Activated naive CD8-positive, alpha-beta T cell treated with anti-CD3 and anti-CD28 coated beads for 36 hours (primary cell): ENCODE measurements at regions not wholly inside any gene's neighbourhood (a gene's known extent, or its start where the extent isn't known, plus 50 kb on each side); places are given as distances from the start of the nearest gene placed in this dataset.

Source experiments
- DNase-seq: peaks from one replicate; pipeline ENCODE4 v3.0.0; 2021
- H3K27ac Mint-ChIP-seq: one replicate; pipeline ENCODE4 v1.8.0; 2022; ENCODE audit warnings: mild to moderate bottlenecking, moderate library complexity, mixed read lengths
- H3K27me3 Mint-ChIP-seq: one replicate; pipeline ENCODE4 v1.8.0; 2022; ENCODE audit warnings: mild to moderate bottlenecking, mixed read lengths
- H3K36me3 Mint-ChIP-seq: one replicate; pipeline ENCODE4 v1.8.0; 2021; ENCODE audit warnings: mild to moderate bottlenecking, mixed read lengths
- H3K4me1 Mint-ChIP-seq: one replicate; pipeline ENCODE4 v1.8.0; 2021; ENCODE audit warnings: mixed read lengths
- H3K4me3 Mint-ChIP-seq: one replicate; pipeline ENCODE4 v1.8.0; 2022; ENCODE audit warnings: mild to moderate bottlenecking, moderate library complexity, mixed read lengths
- H3K9me3 Mint-ChIP-seq: one replicate; pipeline ENCODE4 v1.8.0; 2022; ENCODE audit warnings: mixed read lengths

- Mint-ChIP-seq H3K27ac (no peak overlapping the region), H3K36me3 (no peaks in the 10 kb centered on the region), H3K27me3 (peaks cover 3% of the 10 kb centered on the region), H3K4me3 (no peak overlapping the region), H3K4me1 (no peaks in the 10 kb centered on the region), H3K9me3 (no peaks in the 10 kb centered on the region)
- no peak for DNase-seq
These were observed 120.5 kb upstream of the THRB start for GRCh38 chr3:24615177-24615576.

- DNase-seq, result no peak
These were observed 121.6 kb upstream of the THRB start for GRCh38 chr3:24616110-24616829.

DNA sequence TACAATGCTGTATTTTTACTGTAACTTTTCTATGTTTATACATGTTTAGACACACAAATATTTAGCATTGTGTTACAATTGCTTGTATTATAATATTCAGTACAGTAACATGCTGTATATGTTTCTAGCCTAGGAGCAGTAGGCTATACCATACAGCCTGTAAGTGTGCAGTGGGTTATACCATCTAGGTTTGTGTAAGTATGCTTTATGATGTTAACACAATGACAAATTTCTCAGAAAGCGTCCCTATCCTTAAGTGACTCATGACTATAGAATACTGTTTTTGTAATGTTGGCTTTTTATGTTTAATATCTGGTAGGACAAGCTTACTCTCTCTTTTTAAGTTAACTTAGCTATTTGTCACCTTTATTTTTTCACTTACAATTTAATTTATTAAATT lies 127.5 kb upstream of the THRB start:
- Mint-ChIP-seq H3K36me3 (no peaks in the 10 kb centered on the region), H3K9me3 (no peaks in the 10 kb centered on the region)

More at GRCh38 chr3:24616110-24616829, 121.6 kb upstream of the THRB start:
- Mint-ChIP-seq H3K27ac (no peak overlapping the region), H3K27me3 (no peaks in the 10 kb centered on the region), H3K4me3 (no peak overlapping the region), H3K4me1 (no peaks in the 10 kb centered on the region), H3K36me3 (no peaks in the 10 kb centered on the region), H3K9me3 (no peaks in the 10 kb centered on the region)

DNA sequence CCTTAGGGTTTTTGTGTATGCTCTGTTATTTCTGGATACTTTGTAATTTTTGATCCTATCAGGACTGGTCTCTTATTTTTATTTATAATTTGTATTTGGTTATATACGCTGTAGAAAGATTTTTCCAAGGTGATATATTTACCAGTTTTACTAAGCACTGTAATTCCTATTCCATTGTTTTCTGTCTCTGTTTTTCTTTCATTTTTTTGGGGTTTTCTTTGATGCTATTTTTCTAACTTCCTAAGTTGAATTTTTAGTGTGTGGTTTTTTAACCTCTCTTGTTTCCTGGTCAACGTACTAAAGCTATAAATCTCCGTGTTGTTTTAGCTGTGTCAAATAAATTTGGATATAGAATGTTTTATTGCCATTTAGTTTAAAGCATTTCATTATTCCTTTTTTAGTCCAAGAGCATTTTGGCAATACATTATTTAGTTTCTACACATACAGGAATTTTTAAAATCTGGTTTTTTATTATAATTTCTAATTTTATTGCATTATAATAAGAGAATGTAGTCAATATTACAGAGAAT lies 128.1 kb upstream of the THRB start:
- H3K36me3 Mint-ChIP-seq, result no peaks in the 10 kb centered on the region
- H3K4me1 Mint-ChIP-seq, result no peaks in the 10 kb centered on the region
- no peaks in the 10 kb centered on the region for H3K9me3 Mint-ChIP-seq
- H3K27me3 Mint-ChIP-seq, result no peaks in the 10 kb centered on the region
- DNase-seq, result no peak
- H3K27ac Mint-ChIP-seq, result no peak overlapping the region
- no peak overlapping the region for H3K4me3 Mint-ChIP-seq

More for the DNA sequence above, 127.5 kb upstream of the THRB start:
- H3K4me3 Mint-ChIP-seq, result no peak overlapping the region
- no peak overlapping the region for H3K27ac Mint-ChIP-seq
- H3K4me1 Mint-ChIP-seq, result no peaks in the 10 kb centered on the region
- no peaks in the 10 kb centered on the region for H3K27me3 Mint-ChIP-seq
- no peak for DNase-seq

GRCh38 chr3:24623657-24624056 lies 129.0 kb upstream of the THRB start:
- Mint-ChIP-seq H3K27ac (no peak overlapping the region), H3K4me1 (no peaks in the 10 kb centered on the region), H3K9me3 (no peaks in the 10 kb centered on the region), H3K4me3 (no peak overlapping the region), H3K36me3 (no peaks in the 10 kb centered on the region), H3K27me3 (no peaks in the 10 kb centered on the region)
- no peak for DNase-seq

GRCh38 chr3:24624938-24625681 lies 130.5 kb upstream of the THRB start:
- no peak for DNase-seq
- Mint-ChIP-seq H3K4me3 (no peak overlapping the region), H3K36me3 (no peaks in the 10 kb centered on the region)

GRCh38 chr3:24628523-24629258 lies 134.0 kb upstream of the THRB start:
- Mint-ChIP-seq H3K4me3 (no peak overlapping the region), H3K9me3 (no peaks in the 10 kb centered on the region), H3K4me1 (no peaks in the 10 kb centered on the region), H3K27me3 (no peaks in the 10 kb centered on the region), H3K27ac (no peak overlapping the region), H3K36me3 (no peaks in the 10 kb centered on the region)
- no peak for DNase-seq

More at GRCh38 chr3:24624938-24625681, 130.5 kb upstream of the THRB start:
- Mint-ChIP-seq H3K4me1 (no peaks in the 10 kb centered on the region), H3K27ac (no peak overlapping the region), H3K9me3 (no peaks in the 10 kb centered on the region), H3K27me3 (no peaks in the 10 kb centered on the region)

GRCh38 chr3:24631481-24631880 lies 136.8 kb upstream of the THRB start:
- no peak for DNase-seq
- no peak overlapping the region for H3K27ac Mint-ChIP-seq
- no peaks in the 10 kb centered on the region for H3K4me1 Mint-ChIP-seq
- no peak overlapping the region for H3K4me3 Mint-ChIP-seq
- no peaks in the 10 kb centered on the region for H3K36me3 Mint-ChIP-seq
- H3K9me3 Mint-ChIP-seq, result peaks cover 3% of the 10 kb centered on the region
- no peaks in the 10 kb centered on the region for H3K27me3 Mint-ChIP-seq

DNA sequence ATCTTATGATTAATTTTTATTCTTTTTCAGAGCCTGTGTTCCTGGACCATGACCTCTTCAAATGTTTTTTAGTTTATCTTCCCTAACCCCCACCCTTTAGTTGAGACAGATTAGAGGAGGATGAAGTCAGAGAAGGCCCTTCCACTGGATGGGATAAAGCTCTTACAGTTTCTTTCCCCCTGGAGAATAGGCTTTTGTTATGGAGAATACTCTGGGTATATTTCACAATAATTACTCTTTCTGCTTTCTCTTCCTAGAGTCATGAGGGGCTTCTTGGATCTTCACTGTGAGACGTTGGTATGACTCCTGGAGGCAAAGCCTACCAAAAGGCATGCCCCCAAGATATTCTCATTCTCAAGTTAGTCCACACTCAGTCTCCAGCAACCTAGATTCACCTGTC lies 144.4 kb upstream of the THRB start:
- Mint-ChIP-seq H3K4me1 (no peaks in the 10 kb centered on the region), H3K27me3 (no peaks in the 10 kb centered on the region), H3K27ac (no peak overlapping the region), H3K36me3 (no peaks in the 10 kb centered on the region), H3K4me3 (no peak overlapping the region), H3K9me3 (peaks cover 5% of the 10 kb centered on the region)
- DNase-seq, result no peak

DNA sequence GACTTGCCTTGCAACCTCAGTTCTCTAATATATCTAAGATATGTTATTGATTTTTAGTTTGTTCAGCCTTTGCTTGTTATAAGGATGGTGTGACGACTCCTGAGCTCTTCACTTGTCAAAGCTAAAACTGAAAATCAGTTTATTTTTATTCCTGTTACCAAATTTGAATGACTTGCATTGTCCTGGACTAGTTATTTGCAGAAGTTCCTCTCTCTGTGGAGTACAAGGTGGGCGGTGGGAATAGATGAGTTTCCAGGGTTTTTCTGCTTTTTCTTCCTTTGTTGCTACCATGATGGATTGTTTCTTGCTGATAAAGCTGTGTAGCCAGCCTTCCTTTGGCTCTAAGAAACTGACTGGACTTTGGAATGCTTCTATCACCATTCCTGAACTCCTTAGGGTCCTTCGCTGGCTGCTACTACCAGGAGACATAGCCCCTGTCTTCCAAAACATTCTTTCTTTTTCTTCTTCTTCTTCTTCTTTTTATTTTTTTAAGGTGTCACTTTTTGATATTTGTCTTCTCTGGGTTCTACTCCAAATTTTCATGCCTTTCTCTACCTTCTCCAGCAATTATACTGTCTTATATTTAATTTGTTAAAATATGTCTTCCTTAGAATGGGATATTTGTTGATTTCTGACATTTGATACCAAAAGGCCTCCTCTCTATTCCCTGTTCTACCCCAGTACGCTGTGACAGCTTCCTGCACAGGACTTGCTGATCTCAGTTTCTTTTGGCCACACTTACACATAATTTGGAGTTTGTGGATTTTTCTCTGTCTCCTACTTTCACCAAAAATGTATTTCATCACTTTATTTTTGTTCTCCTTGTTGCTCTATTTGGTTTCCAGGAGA lies 145.1 kb upstream of the THRB start:
- Mint-ChIP-seq H3K27me3 (no peaks in the 10 kb centered on the region), H3K36me3 (no peaks in the 10 kb centered on the region), H3K4me3 (no peak overlapping the region), H3K4me1 (no peaks in the 10 kb centered on the region), H3K9me3 (peaks cover 5% of the 10 kb centered on the region), H3K27ac (no peak overlapping the region)
- DNase-seq, result no peak

GRCh38 chr3:24640330-24640877 lies 145.8 kb upstream of the THRB start:
- Mint-ChIP-seq H3K27ac (no peak overlapping the region), H3K4me1 (no peaks in the 10 kb centered on the region)

GRCh38 chr3:24641628-24642027 lies 147.0 kb upstream of the THRB start:
- Mint-ChIP-seq H3K27me3 (no peaks in the 10 kb centered on the region), H3K27ac (no peak overlapping the region), H3K9me3 (peaks cover 3% of the 10 kb centered on the region), H3K36me3 (no peaks in the 10 kb centered on the region), H3K4me1 (no peaks in the 10 kb centered on the region), H3K4me3 (no peak overlapping the region)
- DNase-seq, result no peak

More at GRCh38 chr3:24640330-24640877, 145.8 kb upstream of the THRB start:
- H3K4me3 Mint-ChIP-seq, result no peak overlapping the region
- no peaks in the 10 kb centered on the region for H3K27me3 Mint-ChIP-seq
- DNase-seq, result no peak
- peaks cover 3% of the 10 kb centered on the region for H3K9me3 Mint-ChIP-seq
- no peaks in the 10 kb centered on the region for H3K36me3 Mint-ChIP-seq

GRCh38 chr3:24645047-24645446 lies 150.4 kb upstream of the THRB start:
- no peak for DNase-seq
- Mint-ChIP-seq H3K4me1 (no peaks in the 10 kb centered on the region), H3K4me3 (no peak overlapping the region), H3K9me3 (no peaks in the 10 kb centered on the region), H3K27ac (no peak overlapping the region), H3K27me3 (no peaks in the 10 kb centered on the region), H3K36me3 (no peaks in the 10 kb centered on the region)

DNA sequence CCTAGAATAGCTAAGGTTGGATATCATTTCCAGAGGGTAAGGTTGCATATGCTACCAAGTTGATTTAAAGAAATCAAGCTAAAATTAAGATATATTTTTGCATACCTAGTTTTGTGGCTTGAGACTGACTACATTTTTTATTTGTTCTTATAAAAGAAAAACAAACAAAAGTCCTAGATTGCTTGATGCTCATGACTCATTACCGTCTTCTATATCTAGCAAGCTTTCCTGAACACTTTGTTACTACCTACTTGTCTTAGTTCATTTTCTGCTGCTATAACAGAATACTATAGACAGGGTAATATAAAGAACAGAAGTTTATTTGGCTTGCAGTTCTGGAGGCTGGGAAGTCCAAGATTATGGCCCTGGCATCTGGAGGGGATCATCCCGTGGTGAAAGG lies 152.1 kb upstream of the THRB start:
- Mint-ChIP-seq H3K27me3 (no peaks in the 10 kb centered on the region), H3K27ac (no peak overlapping the region), H3K9me3 (no peaks in the 10 kb centered on the region)

More for the DNA sequence above, 152.1 kb upstream of the THRB start:
- Mint-ChIP-seq H3K4me3 (no peak overlapping the region), H3K4me1 (no peaks in the 10 kb centered on the region), H3K36me3 (no peaks in the 10 kb centered on the region)
- DNase-seq, result no peak
